AG04450 (cell line): ENCODE measurements at regions not wholly inside any gene's neighbourhood (a gene's known extent, or its start where the extent isn't known, plus 50 kb on each side); places are given as distances from the start of the nearest gene placed in this dataset.

ENCODE experiments used
- CTCF ChIA-PET: fragments of 300-600, 350-600 bp; formaldehyde crosslinking; extraction: SDS; loops from one replicate; lab custom pipeline; 2022; ENCODE audit warnings: antibody characterized with exemption, inconsistent platforms; lab: Charles Lee
- POLR2A ChIA-PET: fragments of 350-600 bp; formaldehyde crosslinking; extraction: SDS; loops from one replicate; lab custom pipeline; 2021; ENCODE audit warnings: antibody characterized with exemption, inconsistent platforms; lab: Yijun Ruan, JAX
- DNase-seq: peaks from one replicate; pipeline ENCODE4 v3.0.0-alpha.2; 2011; ENCODE audit warnings: low read depth, low spot score
- H3K27ac ChIP-seq: one replicate; pipeline ENCODE4 v1.5.1; 2012; ENCODE audit warnings: low read depth, low read length, control low read depth
- H3K27me3 ChIP-seq: one replicate; pipeline ENCODE4 v1.6.0; 2012; ENCODE audit warnings: low read length; ENCODE audit not compliant: control insufficient read depth, insufficient read depth
- H3K4me3 ChIP-seq: 2 replicates; pipeline ENCODE4 v1.5.1; 2011; ENCODE audit warnings: mild to moderate bottlenecking, low read depth, low read length, control low read depth
- H3K9me3 ChIP-seq: 2 replicates; pipeline ENCODE4 v1.5.1; 2012; ENCODE audit warnings: low read length; ENCODE audit not compliant: control insufficient read depth, insufficient read depth
- TF ChIP-seq, protein P1 (sequence below): IDR thresholded peaks from 2 replicates; pipeline ENCODE4 v1.5.1; 2011; ENCODE audit warnings: low read depth, low read length, control low read depth, inconsistent platforms

DNA sequence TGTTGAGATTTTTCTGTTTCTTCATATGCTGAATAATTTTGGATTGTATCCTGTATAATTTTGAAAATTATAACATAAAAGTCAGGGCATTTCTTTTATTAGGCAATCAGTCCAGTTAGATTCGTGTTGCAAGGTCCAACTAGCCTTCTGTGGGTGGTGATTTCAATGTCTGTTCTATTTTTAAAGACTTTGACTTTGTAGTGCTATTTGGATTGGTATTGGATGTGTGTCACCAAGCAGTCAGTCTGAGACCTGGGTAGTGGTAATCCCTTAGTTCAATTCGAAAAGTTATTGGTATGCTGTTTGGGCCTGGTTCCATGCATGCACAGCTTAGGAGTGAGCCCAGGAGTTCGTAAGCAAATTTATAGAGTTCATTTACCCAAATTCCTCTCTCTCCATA lies 82.2 kb downstream of the EPDR1 start:
- Histone ChIP-seq H3K4me3 (no peak overlapping the region), H3K9me3 (no peaks in the 10 kb centered on the region), H3K27me3 (no peaks in the 10 kb centered on the region), H3K27ac (no peak overlapping the region)
- ChIA-PET CTCF (no interaction called here), POLR2A (no interaction called here)
- TF ChIP-seq, protein P1, sequence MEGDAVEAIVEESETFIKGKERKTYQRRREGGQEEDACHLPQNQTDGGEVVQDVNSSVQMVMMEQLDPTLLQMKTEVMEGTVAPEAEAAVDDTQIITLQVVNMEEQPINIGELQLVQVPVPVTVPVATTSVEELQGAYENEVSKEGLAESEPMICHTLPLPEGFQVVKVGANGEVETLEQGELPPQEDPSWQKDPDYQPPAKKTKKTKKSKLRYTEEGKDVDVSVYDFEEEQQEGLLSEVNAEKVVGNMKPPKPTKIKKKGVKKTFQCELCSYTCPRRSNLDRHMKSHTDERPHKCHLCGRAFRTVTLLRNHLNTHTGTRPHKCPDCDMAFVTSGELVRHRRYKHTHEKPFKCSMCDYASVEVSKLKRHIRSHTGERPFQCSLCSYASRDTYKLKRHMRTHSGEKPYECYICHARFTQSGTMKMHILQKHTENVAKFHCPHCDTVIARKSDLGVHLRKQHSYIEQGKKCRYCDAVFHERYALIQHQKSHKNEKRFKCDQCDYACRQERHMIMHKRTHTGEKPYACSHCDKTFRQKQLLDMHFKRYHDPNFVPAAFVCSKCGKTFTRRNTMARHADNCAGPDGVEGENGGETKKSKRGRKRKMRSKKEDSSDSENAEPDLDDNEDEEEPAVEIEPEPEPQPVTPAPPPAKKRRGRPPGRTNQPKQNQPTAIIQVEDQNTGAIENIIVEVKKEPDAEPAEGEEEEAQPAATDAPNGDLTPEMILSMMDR: no peak
- DNase-seq: no peak

DNA sequence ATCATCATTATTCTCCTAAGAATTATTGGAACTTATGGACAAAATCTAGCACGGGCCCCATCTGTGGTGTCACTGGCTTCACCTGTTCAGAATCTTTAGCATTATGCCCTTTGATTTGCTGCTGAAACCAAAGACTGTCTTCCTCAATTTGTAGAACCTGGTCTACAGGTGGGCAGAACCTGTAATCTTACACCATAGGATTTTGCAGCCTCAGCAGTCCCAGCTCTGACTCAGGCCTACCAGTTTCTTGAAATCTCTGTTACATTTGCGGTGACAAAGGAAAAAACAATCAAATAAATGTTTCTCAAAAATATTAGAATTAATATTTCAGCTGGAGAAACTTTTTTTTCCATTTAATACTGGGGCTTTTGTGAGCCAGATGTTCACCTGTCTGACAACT lies 86.1 kb downstream of the EPDR1 start:
- H3K27me3 ChIP-seq: no peaks in the 10 kb centered on the region
- CTCF ChIA-PET: no interaction called here
- TF ChIP-seq, protein P1: no peak
- peaks cover 3% of the 10 kb centered on the region; the same call in 1 of the 2 replicates for H3K9me3 ChIP-seq
- DNase-seq: no peak
- H3K4me3 ChIP-seq: no peak overlapping the region
- no peak overlapping the region for H3K27ac ChIP-seq
- POLR2A ChIA-PET: no interaction called here

- Histone ChIP-seq H3K27me3 (no peaks in the 10 kb centered on the region), H3K9me3 (peaks cover 3% of the 10 kb centered on the region; the same call in 1 of the 2 replicates), H3K4me3 (no peak overlapping the region), H3K27ac (no peak overlapping the region)
- ChIA-PET POLR2A (no interaction called here), CTCF (no interaction called here)
- no peak for DNase-seq
- TF ChIP-seq, protein P1: no peak
Observed at GRCh38 chr7:38007096-38007495, 86.7 kb downstream of the EPDR1 start.

DNA sequence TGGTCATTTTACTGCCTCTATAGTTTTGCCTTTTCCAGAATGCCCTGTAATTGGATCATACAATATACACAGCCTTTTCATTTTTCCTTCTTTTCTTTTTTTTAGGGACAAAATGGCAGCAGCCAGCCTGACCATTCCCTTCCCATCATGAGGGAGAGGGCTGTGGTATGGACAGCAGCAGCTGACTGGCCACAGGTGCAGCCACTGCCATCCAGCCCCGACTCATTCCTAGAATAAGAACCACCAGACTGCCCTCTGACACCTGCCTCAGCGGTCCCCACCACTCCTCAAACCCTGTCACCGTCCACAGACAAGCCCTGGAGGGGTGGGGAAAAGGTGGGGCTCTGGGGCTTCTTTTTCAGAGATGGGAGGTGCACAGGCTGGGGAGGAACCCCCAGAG lies 92.8 kb downstream of the EPDR1 start:
- POLR2A ChIA-PET: no interaction called here
- Histone ChIP-seq H3K9me3 (peaks cover 10% of the 10 kb centered on the region), H3K27ac (no peak overlapping the region), H3K4me3 (no peak overlapping the region), H3K27me3 (no peaks in the 10 kb centered on the region)
- no peak for DNase-seq
- CTCF ChIA-PET: no interaction called here
- TF ChIP-seq, protein P1: no peak

- H3K9me3 ChIP-seq: peaks cover 7% of the 10 kb centered on the region
- H3K27me3 ChIP-seq: no peaks in the 10 kb centered on the region
- ChIA-PET CTCF (no interaction called here), POLR2A (no interaction called here)
- TF ChIP-seq, protein P1: no peak
- no peak for DNase-seq
- H3K27ac ChIP-seq: no peak overlapping the region
- no peak overlapping the region for H3K4me3 ChIP-seq
Observed at GRCh38 chr7:38016567-38016966, 96.1 kb downstream of the EPDR1 start.
